Gastrocnemius medialis (tissue), 4 donors: ENCODE measurements at regions not wholly inside any gene's neighbourhood (a gene's known extent, or its start where the extent isn't known, plus 50 kb on each side); places are given as distances from the start of the nearest gene placed in this dataset.

Source experiments
- POLR2A ChIP-seq, 2 donors: fragments of 450-650 bp; IDR thresholded peaks; one replicate each; pipeline ENCODE4 v1.6.1; 2017; ENCODE audit warnings: antibody characterized with exemption in 2 of 2, mild to moderate bottlenecking in 2 of 2, moderate library complexity in 2 of 2
- TF ChIP-seq, protein P1 (sequence below), 5 experiments: fragments of 450-650 bp in 3 of 5; fragments of 200-600 bp in 2 of 5; sonication (generic) in 2 of 5; IDR thresholded peaks in 4 of 5; conservative IDR thresholded peaks in 1 of 5; 1 replicate in 4 of 5; 2 replicates in 1 of 5; pipeline ENCODE4 v1.5.1; 2016 to 2019; ENCODE audit warnings: antibody characterized with exemption in 5 of 5, mild to moderate bottlenecking in 3 of 5, moderate library complexity in 3 of 5

GRCh38 chr1:234892642-234893041 lies 236.0 kb downstream of the TOMM20 start:
- TF ChIP-seq, protein P1, sequence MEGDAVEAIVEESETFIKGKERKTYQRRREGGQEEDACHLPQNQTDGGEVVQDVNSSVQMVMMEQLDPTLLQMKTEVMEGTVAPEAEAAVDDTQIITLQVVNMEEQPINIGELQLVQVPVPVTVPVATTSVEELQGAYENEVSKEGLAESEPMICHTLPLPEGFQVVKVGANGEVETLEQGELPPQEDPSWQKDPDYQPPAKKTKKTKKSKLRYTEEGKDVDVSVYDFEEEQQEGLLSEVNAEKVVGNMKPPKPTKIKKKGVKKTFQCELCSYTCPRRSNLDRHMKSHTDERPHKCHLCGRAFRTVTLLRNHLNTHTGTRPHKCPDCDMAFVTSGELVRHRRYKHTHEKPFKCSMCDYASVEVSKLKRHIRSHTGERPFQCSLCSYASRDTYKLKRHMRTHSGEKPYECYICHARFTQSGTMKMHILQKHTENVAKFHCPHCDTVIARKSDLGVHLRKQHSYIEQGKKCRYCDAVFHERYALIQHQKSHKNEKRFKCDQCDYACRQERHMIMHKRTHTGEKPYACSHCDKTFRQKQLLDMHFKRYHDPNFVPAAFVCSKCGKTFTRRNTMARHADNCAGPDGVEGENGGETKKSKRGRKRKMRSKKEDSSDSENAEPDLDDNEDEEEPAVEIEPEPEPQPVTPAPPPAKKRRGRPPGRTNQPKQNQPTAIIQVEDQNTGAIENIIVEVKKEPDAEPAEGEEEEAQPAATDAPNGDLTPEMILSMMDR (IDR thresholded peaks at IDR 0.05 in 4 of 5, conservative IDR thresholded peaks at IDR 0.05 in 1 of 5) = no peak
- TF ChIP-seq POLR2A (IDR thresholded peaks at IDR 0.05) = no peak
